Adrenal gland (tissue), 9 donors: ENCODE measurements at regions not wholly inside any gene's neighbourhood (a gene's known extent, or its start where the extent isn't known, plus 50 kb on each side); places are given as distances from the start of the nearest gene placed in this dataset.

Experiments used
- DNase-seq, 7 donors: peaks; one replicate each; pipeline ENCODE4 v3.0.0-alpha.2; 2019 to 2020
- H3K27ac ChIP-seq, 5 donors: fragments of 200-600 bp; sonication (generic) in 4 of 5; 1 replicate in 3 of 5; 2 replicates in 2 of 5; pipeline versions ENCODE4 v1.5.1 to v1.8.0; 2016 to 2020; ENCODE audit warnings: mild to moderate bottlenecking in 1 of 5
- H3K27me3 ChIP-seq: fragments of 200-600 bp; 2 replicates; pipeline ENCODE4 v1.8.0; 2021
- H3K36me3 ChIP-seq, 2 donors: fragments of 200-600 bp; replicated peaks in 1 of 2; 1 replicate in 1 of 2; 2 replicates in 1 of 2; pipeline versions ENCODE4 v1.5.1 to v1.8.0; 2018 to 2022
- H3K4me1 ChIP-seq, 2 donors: fragments of 200-600 bp; replicated peaks in 1 of 2; 1 replicate in 1 of 2; 2 replicates in 1 of 2; pipeline versions ENCODE4 v1.5.1 to v1.8.0; 2018 to 2021
- H3K4me3 ChIP-seq, 4 donors: fragments of 200-600 bp; sonication (generic) in 3 of 4; one replicate each; pipeline ENCODE4 v1.5.1; 2016 to 2018
- H3K9me3 ChIP-seq, 3 donors: fragments of 200-600 bp; sonication (generic) in 1 of 3; replicated peaks in 1 of 3; 1 replicate in 2 of 3; 2 replicates in 1 of 3; pipeline versions ENCODE4 v1.5.1 to v1.8.0; 2016 to 2021
- CTCF ChIP-seq, 6 experiments: fragments of 450-650 bp in 4 of 6; fragments of 200-600 bp in 2 of 6; sonication (generic) in 1 of 6; IDR thresholded peaks; 1 replicate in 5 of 6; 2 replicates in 1 of 6; pipeline versions ENCODE4 v1.5.1 to v1.8.0; 2016 to 2021; ENCODE audit warnings: antibody characterized with exemption in 6 of 6, mild to moderate bottlenecking in 2 of 6, moderate library complexity in 1 of 6
- POLR2A ChIP-seq, 2 donors: fragments of 450-650 bp; IDR thresholded peaks; one replicate each; pipeline ENCODE4 v1.6.1; 2017; ENCODE audit warnings: antibody characterized with exemption in 2 of 2, mild to moderate bottlenecking in 2 of 2, moderate library complexity in 1 of 2
- WGBS, 4 donors: extraction: QIAGEN DNeasy Blood & Tissue Kit in 2 of 4; methylation state at CpG; one replicate each; pipeline versions ENCODE4 v1.1.5 to v1.1.7; 2013 to 2017; 5-methylcytosine and 5-hydroxymethylcytosine counted together
- intact Hi-C, 2 donors: fragments of 100-400 bp; cut with DNase I; formaldehyde crosslinking; loops; one replicate each; pipeline versions ENCODE4 v1.14.1 to v1.15.0; 2022 to 2023
- donor health status: healthy with polysubstance abuse.
- donor health status: Bipolar disorder and iron deficiency.
- donor health status: DM: yes; HTN: yes; CAD: no.
- donor health status: DM: no; HTN: no; CAD: no.
- donor health status: DM: no; HTN: no; CAD: no.

DNA sequence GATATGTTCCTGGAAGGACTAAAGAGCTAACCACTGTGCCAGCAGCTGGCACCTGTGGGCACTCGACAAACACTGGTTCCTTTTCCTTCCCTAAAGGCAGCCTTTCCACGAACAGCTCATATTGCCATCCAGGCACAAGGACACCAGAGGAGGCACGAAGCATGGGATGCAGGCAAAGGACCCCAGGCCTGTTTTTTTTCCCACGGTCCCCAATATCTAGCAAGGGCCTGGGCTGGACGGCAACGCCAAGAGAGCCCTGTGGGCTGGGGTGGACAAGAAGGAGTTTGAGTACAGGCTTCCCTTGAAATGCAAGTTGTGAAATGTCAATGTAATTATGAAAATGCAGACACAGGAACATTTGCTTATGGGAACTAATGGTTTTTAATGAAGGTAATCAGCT lies 135.9 kb downstream of the CYP26B1 start:
- Histone ChIP-seq H3K36me3 (no peaks in the 10 kb centered on the region), H3K27me3 (no peaks in the 10 kb centered on the region), H3K27ac (no peak overlapping the region), H3K4me1 (no peaks in the 10 kb centered on the region), H3K9me3 (no peaks in the 10 kb centered on the region), H3K4me3 (no peak overlapping the region)
- no peak for DNase-seq
- 84 to 94% (median 86%) methylated on average over 5 to 6 of the region's 6 CpGs for WGBS, 4 donors
- intact Hi-C loops = no loop called here
- TF ChIP-seq POLR2A (IDR thresholded peaks at IDR 0.05) = no peak
- no peak for TF ChIP-seq CTCF (IDR thresholded peaks at IDR 0.05)

DNA sequence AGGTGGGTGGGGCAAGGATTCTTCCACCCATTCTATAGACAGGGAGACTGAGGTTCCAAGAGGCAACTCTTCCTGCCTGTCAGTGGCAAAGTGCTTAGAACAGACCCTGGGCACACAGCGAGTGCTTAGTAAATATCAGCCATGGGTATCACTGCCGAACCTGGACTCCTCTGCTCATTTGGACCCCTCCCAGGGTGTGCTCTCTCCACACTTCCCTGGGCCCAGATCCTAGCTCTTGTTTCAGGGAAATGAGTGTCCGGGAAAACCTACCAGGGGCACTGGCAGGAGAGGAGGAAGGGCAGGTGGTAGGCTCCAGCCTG lies 136.3 kb downstream of the CYP26B1 start:
- Histone ChIP-seq H3K36me3 (no peaks in the 10 kb centered on the region), H3K4me1 (no peaks in the 10 kb centered on the region), H3K27me3 (no peaks in the 10 kb centered on the region), H3K4me3 (no peak overlapping the region), H3K9me3 (no peaks in the 10 kb centered on the region), H3K27ac (no peak overlapping the region)
- 71 to 84% (median 80%) methylated on average over 3 of the region's 3 CpGs for WGBS, 4 donors
- TF ChIP-seq POLR2A (IDR thresholded peaks at IDR 0.05) = no peak
- no peak for TF ChIP-seq CTCF (IDR thresholded peaks at IDR 0.05)
- intact Hi-C loops = no loop called here
- no peak for DNase-seq

- Histone ChIP-seq H3K27ac (no peak overlapping the region), H3K27me3 (no peaks in the 10 kb centered on the region), H3K4me1 (no peaks in the 10 kb centered on the region), H3K9me3 (no peaks in the 10 kb centered on the region), H3K4me3 (no peak overlapping the region), H3K36me3 (no peaks in the 10 kb centered on the region)
- WGBS, 4 donors = 52 to 66% (median 56%) methylated on average over 9 to 13 of the region's 13 CpGs
- TF ChIP-seq POLR2A (IDR thresholded peaks at IDR 0.05) (no peak), CTCF (IDR thresholded peaks at IDR 0.05) (no peak)
- DNase-seq = no peak
- intact Hi-C loops = no loop called here
These were observed 136.9 kb downstream of the CYP26B1 start for GRCh38 chr2:72010647-72011369.

GRCh38 chr2:72008608-72009007 lies 139.1 kb downstream of the CYP26B1 start:
- no peaks in the 10 kb centered on the region for H3K9me3 ChIP-seq
- TF ChIP-seq POLR2A (IDR thresholded peaks at IDR 0.05) (no peak), CTCF (IDR thresholded peaks at IDR 0.05) (no peak)
- no peaks in the 10 kb centered on the region for H3K36me3 ChIP-seq
- no peaks in the 10 kb centered on the region for H3K4me1 ChIP-seq
- H3K27me3 ChIP-seq = no peaks in the 10 kb centered on the region
- 84 to 89% (median 86%) methylated on average over 10 of the region's 10 CpGs for WGBS, 4 donors
- no peak overlapping the region for H3K4me3 ChIP-seq
- no peak for DNase-seq
- intact Hi-C loops = no loop called here
- no peak overlapping the region for H3K27ac ChIP-seq
